NCI-H510A treated with DMSO at 0.1 percent for 48 hours (cell line): ENCODE measurements at regions not wholly inside any gene's neighbourhood (a gene's known extent, or its start where the extent isn't known, plus 50 kb on each side); places are given as distances from the start of the nearest gene placed in this dataset.
A peak's percentile ranks its signal among the peaks of the same experiment; 100 is the strongest.
"Not testable (repeated sequence)": the region's sequence is repeated elsewhere in the genome, so short reads cannot be mapped to it uniquely, and the experiment has no call there.

ENCODE experiments used
- DNase-seq: peaks from one replicate; lab custom pipeline; 2025; lab: John Stamatoyannopoulos, UW

GRCh38 chr3:13248640-13249039 is 171.5 kb downstream of the NUP210 start:
- no peak for DNase-seq

DNA sequence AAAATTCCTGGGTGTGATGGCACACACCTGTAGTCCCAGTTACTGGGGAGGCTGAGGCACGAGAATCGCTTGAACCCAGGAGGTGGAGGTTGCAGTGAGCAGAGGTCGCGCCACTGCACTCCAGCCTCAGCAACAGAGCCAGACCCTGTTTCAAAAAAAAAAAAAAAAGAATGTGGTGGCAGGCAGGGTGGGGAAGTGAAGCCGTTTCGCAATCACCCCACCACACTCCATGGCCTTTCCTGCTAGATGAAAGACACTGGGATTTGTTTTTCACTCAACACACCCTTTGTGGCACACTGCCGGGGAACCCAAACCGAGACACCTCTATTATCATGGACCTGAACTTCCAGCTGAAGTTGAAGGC is 172.4 kb upstream of the IQSEC1 start:
- no peak for DNase-seq

GRCh38 chr3:13243586-13243985 is 170.4 kb upstream of the IQSEC1 start:
- no peak for DNase-seq

DNA sequence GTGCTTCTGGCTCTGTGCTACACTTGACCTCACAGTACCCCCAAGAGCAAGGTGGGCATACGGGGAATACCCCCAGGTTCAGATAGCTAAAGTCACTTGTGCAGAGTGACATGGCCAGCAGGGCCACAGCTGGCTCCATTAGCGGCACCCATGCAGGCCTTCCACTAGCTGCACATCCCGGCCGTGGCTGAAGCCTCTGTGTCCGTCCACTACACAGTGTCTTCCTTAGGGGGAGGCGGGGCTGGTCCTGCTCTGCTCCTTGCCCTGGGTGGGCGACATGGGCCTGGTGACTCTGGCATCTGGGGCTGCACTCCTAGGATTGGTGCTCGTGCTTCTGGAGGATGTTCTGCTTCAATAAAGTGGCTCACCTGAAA is 169.1 kb upstream of the IQSEC1 start:
- DNase-seq = no peak

- DNase-seq = no peak
Observed at GRCh38 chr3:13241621-13242363, 168.6 kb upstream of the IQSEC1 start.

DNA sequence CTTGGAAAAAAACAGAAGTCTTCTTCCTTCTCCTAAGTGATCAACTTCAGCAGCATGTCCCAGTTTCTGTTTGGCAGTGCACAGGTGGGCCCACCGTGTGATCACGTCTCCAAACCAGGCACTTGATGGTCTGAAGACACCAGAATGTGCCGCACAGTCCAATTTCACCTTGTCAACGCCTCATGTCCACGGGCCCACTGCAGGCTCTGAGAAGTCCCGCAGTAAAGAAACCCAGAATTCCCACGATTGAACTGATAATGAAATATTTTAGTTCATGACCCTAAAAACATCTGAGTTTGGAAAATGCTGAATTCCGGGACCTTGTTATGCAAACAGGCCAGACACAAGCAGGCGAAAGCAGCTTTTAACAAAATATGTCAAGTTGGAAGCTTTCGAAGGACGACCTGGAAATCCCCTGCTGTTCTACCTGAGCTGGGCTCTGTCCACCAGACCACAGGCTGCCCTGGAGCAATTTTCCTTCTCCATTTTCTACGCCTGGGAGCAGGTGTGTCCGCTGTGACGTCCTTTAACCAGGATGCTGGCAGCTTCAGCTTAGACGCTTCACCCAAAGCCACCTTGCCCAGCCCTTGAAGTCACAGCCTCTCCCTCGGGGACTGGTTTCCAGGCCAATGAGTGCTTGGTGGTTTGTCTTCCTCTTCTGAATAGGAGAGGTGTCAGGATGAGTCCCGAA is 167.8 kb upstream of the IQSEC1 start:
- DNase-seq = no peak

- DNase-seq = no peak
Observed at GRCh38 chr3:13239467-13239760, 166.2 kb upstream of the IQSEC1 start.

DNA sequence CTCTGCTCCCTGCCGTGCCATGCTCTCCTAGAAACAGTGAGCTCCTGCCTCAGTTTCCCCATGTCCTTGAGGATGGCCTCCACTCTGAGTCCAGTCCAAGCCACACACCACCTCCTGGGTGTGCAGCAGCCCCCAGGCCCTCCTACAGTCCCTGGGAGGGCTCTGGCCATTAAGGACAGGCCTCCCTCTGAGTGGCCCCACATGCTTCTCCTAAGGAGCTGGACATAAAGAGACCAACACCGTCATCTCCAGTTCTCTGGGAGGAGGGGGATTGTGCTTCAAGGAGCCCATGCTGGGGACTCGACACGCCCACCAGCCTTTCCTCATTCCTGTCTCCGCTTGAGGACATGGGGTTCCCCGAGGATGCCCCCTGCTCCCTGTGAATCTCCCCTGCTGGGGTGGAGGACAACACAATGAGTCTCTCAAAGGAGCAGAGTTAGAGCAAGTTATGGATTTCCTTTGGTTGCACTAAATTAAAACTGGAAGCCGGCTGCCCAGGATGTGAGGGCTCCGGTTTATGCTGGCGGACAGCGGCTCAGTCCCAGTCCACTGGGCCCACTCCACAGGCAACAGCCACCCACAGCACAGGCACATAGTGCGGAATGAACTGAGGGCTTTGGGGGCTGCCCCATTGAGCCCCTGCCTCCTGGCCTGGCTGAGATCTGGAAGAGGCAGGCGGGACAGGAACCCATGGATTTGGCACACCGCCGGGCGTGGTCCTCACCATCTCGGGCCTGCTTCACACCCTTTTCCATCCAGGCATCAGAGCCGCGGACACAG is 165.6 kb upstream of the IQSEC1 start:
- no peak for DNase-seq

DNA sequence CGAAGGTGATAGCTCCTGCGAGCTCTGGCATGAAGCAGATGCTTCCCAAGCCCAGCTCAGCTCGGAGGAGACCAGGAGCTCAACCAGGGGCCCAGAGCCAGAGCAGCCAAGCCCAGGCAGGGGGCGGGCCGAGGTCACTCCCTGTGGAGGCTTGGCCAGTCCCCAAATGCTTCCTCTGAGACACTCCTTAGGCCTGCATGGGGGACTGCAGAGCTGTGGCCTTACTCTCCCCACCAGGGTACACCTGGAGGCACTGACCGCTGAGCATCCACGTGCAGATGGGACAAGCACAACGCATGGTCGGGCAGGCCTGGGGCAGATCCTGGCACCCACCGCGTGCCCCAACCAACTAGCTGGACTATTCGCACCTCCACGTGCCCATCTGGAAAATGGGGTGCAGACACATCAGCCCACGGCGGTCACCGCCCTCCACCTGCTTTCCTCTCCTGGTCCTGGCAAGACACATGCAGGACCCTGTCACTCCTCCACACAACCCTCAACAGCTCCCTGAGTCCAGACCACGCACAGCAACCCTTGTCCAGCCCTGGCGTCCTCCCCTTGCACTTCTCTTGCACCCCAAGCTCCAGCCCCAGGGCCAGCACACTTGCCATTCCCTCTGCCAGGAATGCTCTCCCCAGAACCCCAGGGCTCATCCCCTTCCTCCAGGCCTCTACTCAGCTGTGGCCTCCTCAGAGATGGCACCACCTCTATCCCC is 164.7 kb upstream of the IQSEC1 start:
- DNase-seq = no peak

DNA sequence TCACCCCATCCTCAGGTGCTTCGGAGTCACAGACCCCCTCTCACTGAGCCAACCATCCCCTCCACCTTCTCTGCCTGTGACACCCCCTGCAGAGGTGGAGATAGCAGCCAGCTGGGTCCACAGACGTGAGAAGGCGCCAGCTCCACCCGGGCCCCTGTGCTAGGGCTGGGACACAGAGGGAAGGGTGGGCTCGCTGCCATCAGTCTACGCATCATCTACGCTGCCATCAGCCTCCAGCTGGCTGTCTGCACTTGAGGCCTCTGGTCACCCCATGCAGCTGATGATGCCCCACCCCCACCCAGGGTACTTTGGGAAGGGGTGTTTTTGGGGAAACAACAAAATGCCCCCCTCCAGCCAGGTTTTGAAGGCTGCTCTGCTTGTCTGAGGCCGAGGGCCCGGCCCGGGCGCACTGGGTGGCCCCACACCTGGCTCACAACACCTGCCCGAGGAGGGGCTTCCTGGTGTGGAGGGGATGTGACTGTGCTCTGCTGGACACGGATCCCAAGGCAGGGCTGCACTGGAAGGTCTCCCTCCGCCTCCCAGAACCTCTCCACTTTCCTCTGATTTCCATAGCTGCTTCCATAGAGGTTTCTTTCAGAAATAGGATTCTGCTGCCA is 163.4 kb upstream of the IQSEC1 start:
- DNase-seq = no peak

DNA sequence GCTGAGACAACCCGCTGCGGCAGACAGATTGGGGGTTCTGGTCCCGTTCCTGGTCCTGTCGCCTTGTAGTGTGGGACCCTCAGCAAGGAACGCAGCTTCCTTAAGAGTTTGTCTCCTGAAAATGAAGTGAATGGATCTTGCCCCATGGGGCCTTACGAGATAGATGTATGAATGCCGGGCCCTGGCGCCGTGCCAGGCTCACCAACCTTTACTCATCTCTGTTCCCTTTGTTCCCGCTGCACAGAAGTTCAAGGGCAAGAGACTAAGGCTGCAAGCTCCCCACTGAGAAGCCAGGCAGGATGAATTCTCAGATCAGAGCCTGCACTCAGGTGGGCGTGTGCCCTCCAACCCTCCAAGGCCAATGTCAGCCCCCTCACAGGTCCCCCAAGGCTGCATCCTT is 162.7 kb upstream of the IQSEC1 start:
- DNase-seq = peak; percentile 48

DNA sequence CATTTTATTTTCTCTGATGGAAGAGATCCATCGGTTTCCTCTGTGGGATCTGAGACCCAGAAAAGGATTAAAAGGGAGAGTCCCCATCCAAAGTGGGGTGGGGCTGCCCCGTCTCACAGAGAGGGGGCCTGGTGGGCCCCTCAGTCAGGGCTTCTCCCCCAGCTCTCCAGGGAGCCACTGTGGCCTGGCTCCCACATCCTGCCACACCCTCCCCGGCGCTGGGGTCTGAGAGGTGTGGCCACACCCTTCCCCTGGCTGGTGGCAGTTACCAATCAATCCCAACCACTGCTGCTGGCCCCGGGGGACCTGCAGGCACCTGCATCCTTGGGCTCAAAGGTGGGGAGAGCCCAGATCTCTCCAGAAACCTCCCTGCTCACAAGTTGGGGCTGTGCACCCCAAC is 161.8 kb upstream of the IQSEC1 start:
- no peak for DNase-seq

- DNase-seq = no peak
Observed at GRCh38 chr3:13234666-13235065, 161.4 kb upstream of the IQSEC1 start.

- peak; percentile 9 for DNase-seq
Observed at GRCh38 chr3:13233487-13234485, 160.6 kb upstream of the IQSEC1 start.

GRCh38 chr3:13231781-13232666 is 158.8 kb upstream of the IQSEC1 start:
- DNase-seq = no peak

GRCh38 chr3:13229273-13229949 is 156.2 kb upstream of the IQSEC1 start:
- DNase-seq = peak; percentile 11

- no peak for DNase-seq
Observed at GRCh38 chr3:13228584-13228983, 155.4 kb upstream of the IQSEC1 start.

DNA sequence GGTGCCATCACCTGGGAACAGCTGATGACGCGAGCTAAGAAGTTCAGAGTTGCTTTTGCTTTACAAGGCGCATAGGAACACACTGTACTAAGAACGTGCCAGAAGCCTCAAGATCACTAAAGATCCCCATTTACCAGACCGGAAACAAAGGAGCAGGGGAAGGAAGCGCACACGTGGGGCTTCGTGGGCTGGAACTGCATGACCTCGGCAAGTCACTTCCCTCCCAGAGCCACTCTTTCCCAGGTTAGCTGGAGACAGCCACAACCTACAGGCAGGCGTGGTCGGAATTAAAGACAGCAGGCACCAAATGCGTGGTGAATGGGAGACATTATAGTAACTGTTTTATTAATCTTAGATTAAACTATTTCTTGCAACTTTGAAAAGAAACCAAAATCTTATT is 154.9 kb upstream of the IQSEC1 start:
- DNase-seq = not testable (repeated sequence)
